ENCODE measurements at regions not wholly inside any gene's neighbourhood (a gene's known extent, or its start where the extent isn't known, plus 50 kb on each side); places are given as distances from the start of the nearest gene placed in this dataset.
"Not testable (repeated sequence)": the region's sequence is repeated elsewhere in the genome, so short reads cannot be mapped to it uniquely, and the experiment has no call there.

DNA sequence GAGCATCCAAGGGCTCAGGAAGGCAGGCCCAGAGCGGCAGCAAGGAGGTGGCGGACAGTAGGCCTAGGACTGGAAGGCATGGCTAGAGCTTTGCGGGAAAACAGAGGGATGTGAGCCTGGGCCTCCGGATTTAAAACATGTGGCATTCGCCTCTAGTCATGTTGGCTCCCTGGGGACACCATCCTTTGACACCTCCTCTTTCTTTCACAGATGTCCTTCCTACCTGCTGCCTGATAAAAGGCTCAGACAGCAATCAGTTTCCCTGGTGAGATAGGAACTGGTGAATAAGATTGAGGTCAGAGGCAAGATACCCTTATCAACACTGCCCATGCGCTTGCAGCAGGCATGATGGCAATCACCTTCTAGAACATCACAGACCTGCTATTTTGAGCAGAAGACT lies 277.6 kb downstream of the SIPA1L2 start:
- DNase-seq (ENCODE audit: low read depth in 3 of 3), result no peak

GRCh38 chr1:232351335-232351734 lies 278.6 kb downstream of the SIPA1L2 start:
- no peak for DNase-seq (ENCODE audit: low read depth in 3 of 3)

DNA sequence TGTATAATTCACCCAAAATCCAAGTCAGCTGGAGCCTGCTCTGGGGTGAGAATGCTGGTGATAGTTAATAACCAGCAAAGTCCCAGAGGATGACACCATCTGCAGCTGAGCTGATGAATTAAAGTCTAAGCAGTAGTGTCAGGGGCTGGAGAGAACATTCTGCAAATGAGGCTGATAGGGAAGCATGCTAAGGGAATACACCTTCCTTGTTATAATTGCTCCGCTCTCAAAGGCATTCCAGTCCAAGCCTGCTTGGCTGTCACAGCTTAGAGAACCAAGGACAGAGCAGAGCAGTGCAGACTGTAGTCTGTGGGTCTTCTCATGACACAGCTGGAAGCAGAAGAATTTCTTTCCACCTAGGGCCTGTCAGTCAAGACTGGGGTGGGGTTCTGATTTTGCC lies 283.1 kb downstream of the SIPA1L2 start:
- DNase-seq (ENCODE audit: low read depth in 3 of 3), result no peak

GRCh38 chr1:232344791-232345399 lies 285.0 kb downstream of the SIPA1L2 start:
- DNase-seq (ENCODE audit: low read depth in 3 of 3), result no peak

DNA sequence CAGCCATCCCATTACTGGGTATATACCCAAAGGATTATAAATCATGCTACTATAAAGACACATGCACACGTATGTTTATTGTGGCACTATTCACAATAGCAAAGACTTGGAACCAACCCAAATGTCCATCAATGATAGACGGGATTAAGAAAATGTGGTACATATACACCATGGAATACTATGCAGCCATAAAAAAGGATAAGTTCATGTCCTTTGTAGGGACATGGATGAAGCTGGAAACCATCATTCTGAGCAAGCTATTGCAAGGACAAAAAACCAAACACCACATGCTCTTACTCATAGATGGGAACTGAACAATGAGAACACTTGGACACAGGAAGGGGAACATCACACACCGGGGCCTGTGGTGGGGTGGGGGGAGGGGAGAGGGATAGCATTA lies 285.7 kb downstream of the SIPA1L2 start:
- not testable (repeated sequence) for DNase-seq (ENCODE audit: low read depth in 3 of 3)

GRCh38 chr1:232340446-232340845 lies 289.5 kb downstream of the SIPA1L2 start:
- DNase-seq (ENCODE audit: low read depth in 3 of 3), result no peak

DNA sequence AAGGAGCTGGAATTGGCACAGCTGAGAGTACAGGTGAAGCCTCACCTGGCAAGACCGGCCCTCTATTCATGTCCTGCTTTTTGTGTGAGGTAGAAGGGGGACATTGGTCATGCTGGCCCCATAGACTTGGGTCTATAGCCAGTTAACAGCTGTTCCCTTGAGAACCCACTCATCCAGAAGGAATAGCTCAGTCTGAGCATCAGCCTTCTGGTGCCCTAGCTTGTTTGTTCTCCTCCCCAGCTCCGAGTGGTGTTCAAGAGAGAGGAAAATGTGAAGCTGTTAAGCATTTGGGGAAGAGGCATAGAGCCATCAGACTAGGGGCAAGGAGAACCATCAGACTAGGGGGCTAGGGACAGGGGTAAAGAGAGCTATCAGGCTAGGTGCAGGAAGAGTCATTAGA lies 290.9 kb downstream of the SIPA1L2 start:
- DNase-seq (ENCODE audit: low read depth in 3 of 3), result no peak

GRCh38 chr1:232335741-232336293 lies 294.1 kb downstream of the SIPA1L2 start:
- DNase-seq (ENCODE audit: low read depth in 3 of 3), result no peak

DNA sequence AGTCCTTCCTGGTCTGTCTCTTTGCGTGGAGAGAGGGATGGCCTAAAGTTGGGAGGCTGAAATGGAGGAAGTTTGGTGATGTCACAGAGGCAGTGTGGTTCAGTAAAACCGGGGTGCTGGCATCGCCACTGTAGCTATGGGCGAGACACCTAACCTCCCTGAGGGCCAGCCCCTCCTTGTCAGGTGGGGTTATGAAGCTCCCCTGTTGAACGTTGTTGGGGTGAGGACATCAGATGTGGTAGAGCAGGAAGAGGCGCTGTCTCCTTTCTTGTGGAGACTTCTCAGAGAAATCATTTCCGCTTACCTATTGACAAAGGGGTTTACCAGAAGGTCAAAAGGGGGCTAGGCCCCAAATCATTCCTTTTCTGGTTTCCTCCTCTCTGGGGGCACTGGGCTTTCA lies 294.7 kb downstream of the SIPA1L2 start:
- no peak for DNase-seq (ENCODE audit: low read depth in 3 of 3)

GRCh38 chr1:232334811-232335210 lies 295.1 kb downstream of the SIPA1L2 start:
- DNase-seq (ENCODE audit: low read depth in 3 of 3), result no peak

GRCh38 chr1:232334246-232334645 lies 295.7 kb downstream of the SIPA1L2 start:
- no peak for DNase-seq (ENCODE audit: low read depth in 3 of 3)

- no peak for DNase-seq (ENCODE audit: low read depth in 3 of 3)
Measured at GRCh38 chr1:232333419-232333767, 296.5 kb downstream of the SIPA1L2 start.

- DNase-seq (ENCODE audit: low read depth in 3 of 3), result not testable (repeated sequence)
Measured at GRCh38 chr1:232332710-232333418, 297.1 kb downstream of the SIPA1L2 start.

DNA sequence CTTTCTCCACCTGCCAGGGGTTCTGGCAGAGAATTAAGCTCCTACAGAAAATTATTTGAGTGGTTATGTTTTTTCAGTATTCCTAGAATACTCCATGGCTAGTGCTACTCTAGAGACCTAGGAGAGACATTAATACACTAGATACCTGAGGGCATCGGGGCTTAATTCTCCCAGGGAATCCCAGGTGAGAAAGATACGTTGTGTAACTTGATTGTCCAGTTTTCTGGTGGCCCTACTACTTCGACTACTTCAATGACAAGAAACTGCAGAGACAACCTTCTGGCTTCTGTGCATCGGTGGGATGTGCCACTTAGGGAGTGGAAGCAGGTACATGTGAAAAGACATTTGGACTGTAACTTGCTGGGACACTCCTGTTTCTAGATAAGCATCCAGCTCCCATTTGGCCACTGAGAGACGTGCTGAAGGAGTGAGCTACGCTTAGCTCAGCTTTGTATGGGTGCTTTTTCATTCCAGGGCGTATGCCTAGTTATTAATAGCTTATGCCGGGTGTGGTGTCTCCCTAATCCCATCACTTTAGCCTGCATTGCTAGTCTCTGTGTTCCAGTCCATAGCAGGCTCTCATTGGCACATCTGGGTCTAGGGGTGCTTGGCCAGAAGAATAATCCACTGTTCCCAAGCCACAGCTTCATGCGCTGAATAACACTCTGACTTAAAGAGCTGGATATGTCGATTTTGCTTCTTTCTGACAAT lies 300.7 kb downstream of the SIPA1L2 start:
- DNase-seq (ENCODE audit: low read depth in 3 of 3), result no peak

- DNase-seq (ENCODE audit: low read depth in 3 of 3), result no peak
Measured at GRCh38 chr1:232328486-232329102, 301.3 kb downstream of the SIPA1L2 start.

DNA sequence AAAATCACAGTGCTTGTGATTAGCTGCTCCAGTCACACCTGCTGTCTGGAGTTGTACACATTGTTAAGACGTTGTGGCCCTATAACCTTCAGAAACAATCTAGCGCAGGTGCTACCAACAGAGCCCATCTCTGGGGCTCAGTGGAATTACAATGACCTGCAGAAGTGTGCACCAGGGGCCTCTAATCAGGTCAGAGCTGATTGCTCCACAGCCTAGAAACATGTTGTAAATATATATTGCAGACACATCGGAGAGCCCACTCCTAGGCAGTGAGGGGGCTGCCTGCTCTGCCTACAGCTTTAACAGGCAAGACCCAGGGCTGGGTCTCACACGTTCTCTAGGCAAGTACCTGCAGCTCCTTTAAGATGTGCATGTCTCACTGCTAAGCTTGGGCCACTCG lies 302.0 kb downstream of the SIPA1L2 start:
- no peak for DNase-seq (ENCODE audit: low read depth in 3 of 3)

DNA sequence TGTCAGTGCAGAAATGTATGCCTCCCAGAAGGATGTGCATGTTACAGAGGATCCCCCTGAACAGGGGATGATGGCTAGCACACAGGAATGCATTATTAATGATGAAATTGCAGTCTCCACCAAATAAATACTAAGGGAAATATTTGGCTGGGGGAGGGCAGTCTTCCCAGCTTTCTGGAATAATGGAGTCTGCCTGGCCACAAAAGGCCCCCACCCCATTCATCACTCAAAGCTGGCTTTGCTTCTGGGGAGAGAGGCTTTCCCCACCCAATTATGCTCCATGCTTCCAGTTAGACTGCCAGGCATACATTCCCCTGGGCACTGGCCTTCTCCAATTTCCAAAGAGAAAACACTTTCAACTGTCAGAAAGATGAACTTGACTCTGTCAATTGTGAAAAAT lies 302.7 kb downstream of the SIPA1L2 start:
- DNase-seq (ENCODE audit: low read depth in 3 of 3), result no peak

DNA sequence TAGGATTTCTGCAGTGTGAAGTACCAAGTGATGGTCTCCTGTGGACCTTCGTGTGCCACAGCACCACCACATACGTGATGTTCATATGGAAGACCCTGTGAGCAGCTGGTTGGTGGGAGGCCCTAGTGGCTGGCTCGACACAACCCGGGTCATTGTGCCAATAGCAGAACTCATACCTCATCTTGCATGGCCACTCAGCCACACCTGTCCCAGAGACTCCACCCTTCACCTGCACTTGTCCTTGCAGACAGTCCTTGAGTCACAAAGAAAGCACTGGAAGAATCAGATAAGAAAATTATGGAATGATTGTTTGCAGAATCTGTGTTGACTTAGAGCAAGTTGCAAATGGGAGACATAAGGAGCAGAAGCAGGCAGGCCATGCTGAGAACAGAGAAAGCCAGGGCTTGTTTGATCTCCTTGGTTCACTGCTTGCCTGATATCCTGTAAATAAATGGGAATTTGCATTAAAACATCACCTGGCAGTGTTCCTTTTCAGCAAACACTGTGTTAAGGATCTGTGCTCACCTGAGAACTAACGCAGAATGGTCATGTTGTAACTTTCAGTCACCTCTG lies 307.7 kb downstream of the SIPA1L2 start:
- DNase-seq (ENCODE audit: low read depth in 3 of 3), result no peak

- no peak for DNase-seq (ENCODE audit: low read depth in 3 of 3)
Measured at GRCh38 chr1:232319518-232320210, 310.3 kb downstream of the SIPA1L2 start.

- DNase-seq (ENCODE audit: low read depth in 3 of 3), result no peak
Measured at GRCh38 chr1:232319072-232319471, 310.9 kb downstream of the SIPA1L2 start.

GRCh38 chr1:232318143-232318542 lies 311.8 kb downstream of the SIPA1L2 start:
- DNase-seq (ENCODE audit: low read depth in 3 of 3), result no peak

Data from stimulated activated CD4-positive, alpha-beta T cell treated with anti-CD3 and anti-CD28 coated beads, TNF-alpha, amount 100 ng/mL, for 48 hours (primary cell).